GM21786 (cell line): ENCODE measurements at regions not wholly inside any gene's neighbourhood (a gene's known extent, or its start where the extent isn't known, plus 50 kb on each side); places are given as distances from the start of the nearest gene placed in this dataset.
"Not testable (repeated sequence)": the region's sequence is repeated elsewhere in the genome, so short reads cannot be mapped to it uniquely, and the experiment has no call there.

Source experiments
- ATAC-seq: cut with Tn5 transposase; IDR thresholded peaks from one replicate; pipeline ENCODE4 v1.9.1; 2021; ENCODE audit not compliant: unreplicated experiment

GRCh38 chr21:13827201-13827600 lies 217.6 kb downstream of the POTED start:
- ATAC-seq: no peak

- not testable (repeated sequence) for ATAC-seq
Observed at GRCh38 chr21:13826511-13826910, 216.9 kb downstream of the POTED start.

GRCh38 chr21:13825218-13825778 lies 215.7 kb downstream of the POTED start:
- ATAC-seq: not testable (repeated sequence)

- ATAC-seq: not testable (repeated sequence)
Observed at GRCh38 chr21:13820286-13820685, 210.7 kb downstream of the POTED start.

- not testable (repeated sequence) for ATAC-seq
Observed at GRCh38 chr21:13812191-13812590, 202.6 kb downstream of the POTED start.

- ATAC-seq: not testable (repeated sequence)
Observed at GRCh38 chr21:13810559-13810958, 201.0 kb downstream of the POTED start.

- not testable (repeated sequence) for ATAC-seq
Observed at GRCh38 chr21:13806444-13806843, 196.9 kb downstream of the POTED start.

GRCh38 chr21:13802757-13803156 lies 193.2 kb downstream of the POTED start:
- ATAC-seq: not testable (repeated sequence)
